Right atrium auricular region (tissue), 2 donors: ENCODE measurements at regions not wholly inside any gene's neighbourhood (a gene's known extent, or its start where the extent isn't known, plus 50 kb on each side); places are given as distances from the start of the nearest gene placed in this dataset.

ENCODE experiments used
- DNase-seq: peaks from one replicate; pipeline ENCODE4 v3.0.0-alpha.2; 2019; ENCODE audit warnings: low spot score
- H3K27ac ChIP-seq, 2 donors: fragments of 200-600 bp; sonication (generic); 1 replicate in 1 of 2; 2 replicates in 1 of 2; pipeline ENCODE4 v1.5.1; 2016 to 2019
- H3K27me3 ChIP-seq, 2 donors: fragments of 200-600 bp; sonication (generic); one replicate each; pipeline versions ENCODE4 v1.5.1 to v1.6.0; 2017 to 2019
- H3K36me3 ChIP-seq: fragments of 200-600 bp; sonication (generic); one replicate; pipeline ENCODE4 v1.5.1; 2016
- H3K4me1 ChIP-seq, 2 donors: fragments of 200-600 bp; sonication (generic); one replicate each; pipeline versions ENCODE4 v1.5.1 to v1.6.0; 2017 to 2019
- H3K4me3 ChIP-seq, 2 donors: fragments of 200-600 bp; sonication (generic); 1 replicate in 1 of 2; 2 replicates in 1 of 2; pipeline ENCODE4 v1.5.1; 2017 to 2019; ENCODE audit warnings: mild to moderate bottlenecking in 1 of 2, moderate library complexity in 1 of 2
- H3K9me3 ChIP-seq, 2 donors: fragments of 200-600 bp; sonication (generic); one replicate each; pipeline ENCODE4 v1.5.1; 2019
- TF ChIP-seq, protein P1 (sequence below), 2 donors: fragments of 200-600 bp; sonication (generic); IDR thresholded peaks; one replicate each; pipeline ENCODE4 v1.5.1; 2019; ENCODE audit warnings: antibody characterized with exemption in 2 of 2

DNA sequence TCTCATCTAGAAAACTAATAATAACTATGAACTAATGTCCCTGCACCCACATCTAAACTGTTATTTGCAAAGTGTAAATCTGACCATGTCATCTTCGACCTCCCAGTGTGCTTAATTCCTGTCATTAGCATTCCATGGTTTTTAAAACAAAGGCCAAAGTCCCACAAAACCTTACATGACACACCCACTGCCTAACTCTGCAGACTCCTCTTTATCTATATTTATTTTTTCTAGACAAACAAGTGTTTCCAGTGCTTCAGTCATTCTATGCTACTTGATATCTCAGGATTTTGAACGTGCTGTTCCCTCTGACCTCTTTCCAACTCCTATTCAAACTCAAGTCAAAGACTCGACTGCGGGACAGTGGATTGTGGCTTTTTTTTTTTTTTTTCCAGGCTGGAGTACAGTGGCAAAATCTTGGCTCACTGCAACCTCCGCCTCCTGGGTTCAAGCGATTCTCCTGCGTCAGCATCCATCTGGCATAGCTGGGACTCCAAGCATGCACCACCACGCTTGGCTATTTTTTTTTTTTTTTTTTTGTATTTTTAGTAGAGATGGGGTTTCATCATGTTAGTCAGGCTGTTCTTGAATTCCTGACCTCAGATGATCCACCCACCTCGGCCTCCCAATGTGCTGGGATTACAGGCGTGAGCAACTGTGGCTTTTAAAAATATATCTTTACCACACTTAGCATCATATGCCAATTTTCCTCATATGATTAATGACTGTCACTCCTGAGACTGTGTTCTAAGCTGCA is 1511.0 kb downstream of the ARAP2 start:
- no peak for DNase-seq
- no peak overlapping the region for H3K27ac ChIP-seq
- no peaks in the 10 kb centered on the region for H3K36me3 ChIP-seq
- no peaks in the 10 kb centered on the region for H3K27me3 ChIP-seq
- H3K4me3 ChIP-seq, result no peak overlapping the region
- no peaks in the 10 kb centered on the region for H3K9me3 ChIP-seq
- peaks cover 0 to 3% of the 10 kb centered on the region in 2 donors for H3K4me1 ChIP-seq
- TF ChIP-seq, protein P1, sequence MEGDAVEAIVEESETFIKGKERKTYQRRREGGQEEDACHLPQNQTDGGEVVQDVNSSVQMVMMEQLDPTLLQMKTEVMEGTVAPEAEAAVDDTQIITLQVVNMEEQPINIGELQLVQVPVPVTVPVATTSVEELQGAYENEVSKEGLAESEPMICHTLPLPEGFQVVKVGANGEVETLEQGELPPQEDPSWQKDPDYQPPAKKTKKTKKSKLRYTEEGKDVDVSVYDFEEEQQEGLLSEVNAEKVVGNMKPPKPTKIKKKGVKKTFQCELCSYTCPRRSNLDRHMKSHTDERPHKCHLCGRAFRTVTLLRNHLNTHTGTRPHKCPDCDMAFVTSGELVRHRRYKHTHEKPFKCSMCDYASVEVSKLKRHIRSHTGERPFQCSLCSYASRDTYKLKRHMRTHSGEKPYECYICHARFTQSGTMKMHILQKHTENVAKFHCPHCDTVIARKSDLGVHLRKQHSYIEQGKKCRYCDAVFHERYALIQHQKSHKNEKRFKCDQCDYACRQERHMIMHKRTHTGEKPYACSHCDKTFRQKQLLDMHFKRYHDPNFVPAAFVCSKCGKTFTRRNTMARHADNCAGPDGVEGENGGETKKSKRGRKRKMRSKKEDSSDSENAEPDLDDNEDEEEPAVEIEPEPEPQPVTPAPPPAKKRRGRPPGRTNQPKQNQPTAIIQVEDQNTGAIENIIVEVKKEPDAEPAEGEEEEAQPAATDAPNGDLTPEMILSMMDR (IDR thresholded peaks at IDR 0.05), result no peak

DNA sequence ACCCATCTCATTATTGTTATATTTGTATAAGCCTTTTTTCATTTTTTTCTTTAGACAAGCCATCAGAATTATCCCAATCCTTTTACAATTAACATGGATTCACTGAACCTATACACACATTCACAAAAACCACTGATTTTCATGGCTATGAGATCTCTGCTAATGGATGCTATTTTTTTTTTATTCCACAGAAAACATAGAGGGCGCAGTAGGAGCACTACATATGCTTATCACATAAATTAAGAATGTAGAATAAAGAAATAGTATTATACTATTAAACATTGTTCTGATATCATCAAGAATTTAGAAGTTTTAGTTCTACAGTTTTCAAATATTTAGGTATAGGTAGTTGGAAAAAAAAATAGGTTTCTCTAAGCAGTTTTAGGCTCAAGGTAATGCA is 1477.4 kb downstream of the ARAP2 start:
- Histone ChIP-seq H3K4me1 (no peaks in the 10 kb centered on the region), H3K36me3 (no peaks in the 10 kb centered on the region), H3K27ac (no peak overlapping the region), H3K4me3 (no peak overlapping the region), H3K9me3 (no peaks in the 10 kb centered on the region), H3K27me3 (no peaks in the 10 kb centered on the region)
- TF ChIP-seq, protein P1 (IDR thresholded peaks at IDR 0.05), result no peak
- DNase-seq, result no peak

DNA sequence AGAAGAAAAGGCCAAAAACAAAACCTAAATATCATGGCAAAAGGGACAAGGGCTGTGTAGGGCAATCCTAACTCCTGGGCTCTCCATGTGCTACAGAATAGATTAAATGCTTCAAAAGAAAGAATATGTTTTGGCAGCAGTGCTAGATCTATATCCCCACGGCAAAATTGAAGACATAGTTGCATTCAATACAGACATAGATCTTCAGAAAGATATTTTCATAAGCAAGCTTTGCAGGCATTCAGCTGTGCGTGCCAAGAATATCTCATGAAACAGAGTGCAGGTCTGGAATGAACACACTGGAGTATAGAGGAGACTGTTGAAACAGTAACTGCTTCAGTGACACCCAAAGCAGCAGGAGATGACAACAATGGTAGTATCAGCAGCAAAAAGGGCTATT is 1476.9 kb downstream of the ARAP2 start:
- DNase-seq, result no peak
- Histone ChIP-seq H3K27ac (no peak overlapping the region), H3K36me3 (no peaks in the 10 kb centered on the region), H3K4me3 (no peak overlapping the region), H3K9me3 (no peaks in the 10 kb centered on the region), H3K27me3 (no peaks in the 10 kb centered on the region), H3K4me1 (no peaks in the 10 kb centered on the region)
- TF ChIP-seq, protein P1 (IDR thresholded peaks at IDR 0.05), result no peak

DNA sequence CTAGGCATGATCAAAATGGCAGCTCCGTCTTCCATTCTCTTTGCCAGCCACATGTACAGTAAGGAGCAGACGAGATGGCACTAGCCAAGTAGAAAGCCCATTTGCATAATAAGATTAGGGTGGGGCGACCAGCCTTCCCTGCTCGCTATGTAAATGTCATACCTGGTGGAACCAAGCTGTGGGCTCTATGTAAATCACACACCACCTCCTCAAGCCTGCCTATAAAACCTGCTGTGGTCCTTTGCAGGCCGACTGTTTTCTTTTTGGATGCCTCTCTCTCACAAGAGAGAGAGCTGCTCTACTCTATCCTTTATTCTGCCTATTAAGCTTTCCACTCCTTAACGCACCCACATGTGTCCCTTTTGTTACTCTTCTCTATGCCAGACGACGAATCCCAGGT is 1472.7 kb downstream of the ARAP2 start:
- Histone ChIP-seq H3K4me1 (no peaks in the 10 kb centered on the region), H3K9me3 (no peaks in the 10 kb centered on the region), H3K27ac (no peak overlapping the region), H3K36me3 (no peaks in the 10 kb centered on the region), H3K27me3 (no peaks in the 10 kb centered on the region), H3K4me3 (no peak overlapping the region)
- DNase-seq, result no peak
- TF ChIP-seq, protein P1 (IDR thresholded peaks at IDR 0.05), result no peak

DNA sequence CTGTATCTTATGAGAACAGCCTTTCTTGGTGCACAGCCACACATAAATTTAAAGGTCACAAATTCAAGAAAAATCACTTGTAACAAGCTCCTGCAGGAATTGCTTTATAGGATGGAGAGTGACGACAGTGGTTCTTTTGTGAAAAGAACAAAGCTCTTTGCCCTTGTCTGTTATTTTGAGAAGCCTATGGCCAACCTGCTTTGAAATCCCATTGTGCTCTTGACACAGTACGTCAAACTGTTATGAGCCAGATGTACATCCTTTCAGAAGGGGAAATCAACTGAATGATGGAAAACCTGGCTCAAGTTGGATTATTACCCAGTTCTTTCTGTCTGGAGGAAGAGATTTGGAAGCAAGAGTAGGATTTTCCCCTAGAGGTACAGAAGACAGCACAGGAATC is 1454.2 kb downstream of the ARAP2 start:
- Histone ChIP-seq H3K9me3 (no peaks in the 10 kb centered on the region), H3K4me1 (no peaks in the 10 kb centered on the region), H3K27ac (no peak overlapping the region), H3K4me3 (no peak overlapping the region), H3K36me3 (no peaks in the 10 kb centered on the region), H3K27me3 (no peaks in the 10 kb centered on the region)
- TF ChIP-seq, protein P1 (IDR thresholded peaks at IDR 0.05), result no peak
- no peak for DNase-seq

DNA sequence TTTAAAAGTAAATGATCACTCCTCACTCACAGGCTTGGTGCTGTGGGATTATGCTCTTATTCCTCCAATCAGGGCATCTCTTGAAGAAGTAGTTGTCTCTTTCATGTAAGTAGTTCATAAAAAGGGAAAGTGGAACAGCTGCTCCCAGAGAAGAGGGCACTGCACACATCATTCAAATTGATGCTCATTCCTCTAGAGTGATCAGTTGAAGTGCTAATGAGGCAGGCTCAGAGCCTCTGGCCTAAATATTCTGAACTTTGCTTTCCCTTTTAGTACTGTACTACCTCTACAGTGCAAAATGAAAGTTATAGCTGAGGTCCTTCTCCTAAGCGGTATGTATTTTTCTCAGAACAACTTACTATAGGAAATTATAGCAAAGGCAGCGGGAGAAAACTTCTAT is 1453.1 kb downstream of the ARAP2 start:
- Histone ChIP-seq H3K9me3 (no peaks in the 10 kb centered on the region), H3K36me3 (no peaks in the 10 kb centered on the region), H3K4me1 (no peaks in the 10 kb centered on the region), H3K27ac (no peak overlapping the region), H3K4me3 (no peak overlapping the region), H3K27me3 (no peaks in the 10 kb centered on the region)
- DNase-seq, result no peak
- TF ChIP-seq, protein P1 (IDR thresholded peaks at IDR 0.05), result no peak
